ENCODE measurements at regions not wholly inside any gene's neighbourhood (a gene's known extent, or its start where the extent isn't known, plus 50 kb on each side); places are given as distances from the start of the nearest gene placed in this dataset.

- Histone ChIP-seq H3F3A (replicated peaks; ENCODE audit: low read depth) (no peaks in the 10 kb centered on the region), H3K4me2 (no peak overlapping the region), H3K27ac (ENCODE audit: low read depth) (no peak overlapping the region), H2AFZ (no peak overlapping the region), H3K36me3 (ENCODE audit: insufficient read depth) (no peaks in the 10 kb centered on the region), H3K27me3 (ENCODE audit: insufficient read depth) (no peaks in the 10 kb centered on the region), H3K4me3 (no peak overlapping the region), H3K79me2 (replicated peaks; ENCODE audit: insufficient read depth) (no peaks in the 10 kb centered on the region), H4K20me1 (replicated peaks; ENCODE audit: insufficient read depth) (no peaks in the 10 kb centered on the region), H3K4me1 (ENCODE audit: insufficient read depth) (no peaks in the 10 kb centered on the region), H3K9me2 (ENCODE audit: insufficient read depth) (no peaks in the 10 kb centered on the region)
- ATAC-seq (no peak), DNase-seq (ENCODE audit: low spot score) (no peak)
- Mint-ChIP-seq H3K27me3 (ENCODE audit: insufficient read depth, low read depth, poor library complexity) (peaks cover 8% of the 10 kb centered on the region), H3K27ac (no peak overlapping the region), H3K4me3 (no peak overlapping the region), H3K4me1 (no peaks in the 10 kb centered on the region), H3K9me3 (no peaks in the 10 kb centered on the region), H3K36me3 (ENCODE audit: low read depth) (no peaks in the 10 kb centered on the region)
- TF ChIP-seq CREB1 (CRISPR knock-in tag; IDR thresholded peaks at IDR 0.05; ENCODE audit: low read depth) = no peak
- TF ChIP-seq REST (IDR thresholded peaks at IDR 0.05; ENCODE audit: unreplicated experiment) = no peak
- TF ChIP-seq NANOG (IDR thresholded peaks at IDR 0.05; ENCODE audit: borderline replicate concordance) = no peak
- TF ChIP-seq ETS1 (IDR thresholded peaks at IDR 0.05) = no peak
- TF ChIP-seq ZNF331 (CRISPR knock-in tag; IDR thresholded peaks at IDR 0.05; ENCODE audit: low read depth) = no peak
- no peak for TF ChIP-seq EZH2 (IDR thresholded peaks at IDR 0.05; ENCODE audit: low read depth, unreplicated experiment)
- TF ChIP-seq ZNF462 (CRISPR knock-in tag; IDR thresholded peaks at IDR 0.05) = no peak
- no peak for TF ChIP-seq ZNF114 (CRISPR knock-in tag; IDR thresholded peaks at IDR 0.05)
These were observed 191.8 kb downstream of the TMEM114 start for GRCh38 chr16:8398548-8398947.

Data from GM23338 (cell line).